ENCODE measurements at regions not wholly inside any gene's neighbourhood (a gene's known extent, or its start where the extent isn't known, plus 50 kb on each side); places are given as distances from the start of the nearest gene placed in this dataset.

DNA sequence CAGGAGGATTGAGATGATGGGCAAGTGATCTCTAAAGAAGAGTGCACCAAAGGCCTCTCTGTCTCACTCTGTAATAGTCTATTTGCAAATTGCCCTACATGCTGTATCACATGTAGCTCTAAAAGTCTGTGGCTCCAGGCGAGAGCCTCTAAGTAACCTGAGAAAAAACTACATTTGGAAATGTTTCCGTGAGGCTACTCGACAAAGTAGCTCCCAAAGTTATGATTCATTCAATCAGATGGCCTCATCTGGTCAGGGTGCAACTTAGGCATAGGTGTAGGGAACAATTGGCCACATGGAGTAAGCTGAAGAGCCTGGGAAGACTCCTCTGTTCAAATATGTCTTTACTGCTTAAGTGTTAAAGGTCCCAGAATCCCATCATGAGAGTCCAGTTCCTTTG is 155.4 kb upstream of the PLEKHG7 start:
- ATAC-seq, result no peak
- no peak overlapping the region for H2AFZ ChIP-seq (ENCODE audit: low read length)
- H3K4me2 ChIP-seq (ENCODE audit: low read length), result no peak overlapping the region
- H3K27ac ChIP-seq (ENCODE audit: low read length), result no peak overlapping the region
- H3K36me3 ChIP-seq (ENCODE audit: low read depth, low read length), result no peaks in the 10 kb centered on the region
- no peak overlapping the region for H3K9ac ChIP-seq (ENCODE audit: low read length)
- intact Hi-C loops (cut with micrococcal nuclease), result no loop called here
- H3K4me1 ChIP-seq (ENCODE audit: insufficient read depth, low read length), result peaks cover 28% of the 10 kb centered on the region
- H3K79me2 ChIP-seq (ENCODE audit: low read length), result no peaks in the 10 kb centered on the region
- no peaks in the 10 kb centered on the region for H3F3A ChIP-seq (ENCODE audit: low read length, unreplicated experiment)
- H3K4me3 ChIP-seq (ENCODE audit: low read length), result no peak overlapping the region
- TF ChIP-seq EZH2phosphoT487 (IDR thresholded peaks at IDR 0.05; ENCODE audit: borderline replicate concordance, low read length) (no peak), CTCF (conservative IDR thresholded peaks at IDR 0.05; ENCODE audit: low read depth, low read length) (no peak), EZH2 (IDR thresholded peaks at IDR 0.05; ENCODE audit: low read length, unreplicated experiment) (no peak)
- no peak for DNase-seq
- H3K9me2 ChIP-seq (replicated peaks; ENCODE audit: low read length), result no peaks in the 10 kb centered on the region
- POLR2A ChIA-PET (ENCODE audit: unreplicated experiment), result no interaction called here
- H3K27me3 ChIP-seq (ENCODE audit: low read length), result no peaks in the 10 kb centered on the region
- H4K20me1 ChIP-seq (ENCODE audit: low read length), result no peaks in the 10 kb centered on the region
- no TSS peak for BruUV-seq (replicated peaks)
- CTCF ChIA-PET, result no interaction called here
- no peaks in the 10 kb centered on the region for H3K9me3 ChIP-seq (ENCODE audit: low read length)

DNA sequence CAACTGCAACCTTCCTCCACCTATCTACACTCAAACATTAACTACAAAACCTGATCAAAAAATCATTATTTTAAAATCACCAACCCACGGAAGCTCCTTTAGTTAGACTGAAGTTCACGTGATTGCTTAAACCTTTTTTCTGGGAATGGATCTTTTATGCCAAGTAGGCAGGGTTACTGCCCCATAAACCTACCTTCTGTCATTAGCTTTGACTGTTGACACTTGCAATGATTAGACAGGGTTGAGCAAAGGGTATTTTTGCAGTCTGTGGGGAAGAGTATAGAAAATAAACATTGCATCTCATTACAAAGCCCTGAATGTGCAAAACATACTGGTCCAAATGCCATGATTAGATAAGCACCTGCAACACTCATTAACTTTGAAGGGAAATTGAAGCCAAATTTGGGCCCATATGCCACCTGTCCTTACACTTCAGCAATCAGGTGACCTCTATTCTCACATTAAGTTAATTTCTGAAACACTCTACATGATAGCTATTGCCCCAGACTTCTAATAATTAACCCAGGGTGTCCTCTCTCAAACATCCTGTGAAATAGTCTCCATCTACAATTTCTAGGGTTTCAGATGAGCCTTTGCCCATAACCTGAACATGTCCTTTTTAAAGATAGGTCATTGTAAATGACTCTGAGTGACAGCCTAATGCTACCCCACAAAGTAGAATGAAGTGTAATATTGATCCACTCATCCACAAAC is 156.0 kb upstream of the PLEKHG7 start:
- no peak for ATAC-seq

More for the DNA sequence above, 156.0 kb upstream of the PLEKHG7 start:
- H3K4me2 ChIP-seq (ENCODE audit: low read length), result no peak overlapping the region
- no peaks in the 10 kb centered on the region for H3K27me3 ChIP-seq (ENCODE audit: low read length)
- H3K4me3 ChIP-seq (ENCODE audit: low read length), result no peak overlapping the region
- H3K79me2 ChIP-seq (ENCODE audit: low read length), result no peaks in the 10 kb centered on the region
- no peaks in the 10 kb centered on the region for H3K9me2 ChIP-seq (replicated peaks; ENCODE audit: low read length)
- no peaks in the 10 kb centered on the region for H3K9me3 ChIP-seq (ENCODE audit: low read length)
- no peak overlapping the region for H2AFZ ChIP-seq (ENCODE audit: low read length)
- no peaks in the 10 kb centered on the region for H4K20me1 ChIP-seq (ENCODE audit: low read length)
- no TSS peak for BruUV-seq (replicated peaks)
- no peak for DNase-seq
- TF ChIP-seq CTCF (conservative IDR thresholded peaks at IDR 0.05; ENCODE audit: low read depth, low read length) (no peak), EZH2phosphoT487 (IDR thresholded peaks at IDR 0.05; ENCODE audit: borderline replicate concordance, low read length) (no peak), EZH2 (IDR thresholded peaks at IDR 0.05; ENCODE audit: low read length, unreplicated experiment) (no peak)
- no peaks in the 10 kb centered on the region for H3F3A ChIP-seq (ENCODE audit: low read length, unreplicated experiment)
- no peak overlapping the region for H3K27ac ChIP-seq (ENCODE audit: low read length)
- H3K4me1 ChIP-seq (ENCODE audit: insufficient read depth, low read length), result peaks cover 21% of the 10 kb centered on the region
- H3K36me3 ChIP-seq (ENCODE audit: low read depth, low read length), result no peaks in the 10 kb centered on the region
- ChIA-PET POLR2A (ENCODE audit: unreplicated experiment) (no interaction called here), CTCF (no interaction called here)
- H3K9ac ChIP-seq (ENCODE audit: low read length), result no peak overlapping the region
- intact Hi-C loops (cut with micrococcal nuclease), result no loop called here
